ENCODE measurements at regions not wholly inside any gene's neighbourhood (a gene's known extent, or its start where the extent isn't known, plus 50 kb on each side); places are given as distances from the start of the nearest gene placed in this dataset.

DNA sequence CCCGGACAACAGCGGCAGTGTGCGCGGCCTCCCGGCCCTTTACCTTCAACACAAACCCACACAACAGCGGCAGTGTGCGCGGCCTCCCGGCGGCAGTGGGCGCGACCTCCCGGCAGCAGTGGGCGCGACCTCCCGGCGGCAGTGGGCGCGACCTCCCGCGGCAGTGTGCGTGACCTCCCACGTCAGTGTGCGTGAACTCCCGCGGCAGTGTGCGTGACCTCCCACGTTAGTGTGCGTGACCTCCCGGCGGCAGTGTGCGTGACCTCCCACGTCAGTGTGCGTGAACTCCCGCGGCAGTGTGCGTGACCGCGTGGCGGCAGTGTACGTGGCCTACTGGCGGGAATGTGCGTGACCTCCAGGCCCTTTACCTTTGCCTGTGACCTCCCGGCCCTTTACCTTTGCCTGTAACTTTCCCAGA is 576.6 kb upstream of the FRG1 start:
- peak overlapping the region in 2 of 7 experiments; percentile 14 to 20 for H3K4me3 ChIP-seq
- H3K27ac ChIP-seq, result no peak overlapping the region

DNA sequence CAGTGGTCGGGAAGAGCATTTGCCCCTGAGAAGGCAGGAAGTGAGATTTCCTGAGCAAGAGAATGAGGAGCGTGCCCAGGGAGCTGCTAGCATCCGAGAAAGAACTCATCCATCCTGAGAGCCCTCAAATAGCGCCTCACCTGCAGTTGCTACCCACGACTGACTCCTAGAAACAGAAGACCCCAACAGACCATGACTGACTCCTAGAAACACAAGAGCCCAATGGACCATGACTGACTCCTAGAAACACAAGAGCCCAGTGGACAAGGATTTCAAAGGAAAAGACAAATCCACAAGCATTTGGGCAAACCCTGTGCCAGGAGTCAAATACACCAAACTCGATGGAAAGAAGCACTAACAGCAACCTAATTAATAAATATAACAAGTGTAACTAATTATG is 575.2 kb upstream of the FRG1 start:
- no peak overlapping the region for H3K4me3 ChIP-seq
- H3K27ac ChIP-seq, result no peak overlapping the region

DNA sequence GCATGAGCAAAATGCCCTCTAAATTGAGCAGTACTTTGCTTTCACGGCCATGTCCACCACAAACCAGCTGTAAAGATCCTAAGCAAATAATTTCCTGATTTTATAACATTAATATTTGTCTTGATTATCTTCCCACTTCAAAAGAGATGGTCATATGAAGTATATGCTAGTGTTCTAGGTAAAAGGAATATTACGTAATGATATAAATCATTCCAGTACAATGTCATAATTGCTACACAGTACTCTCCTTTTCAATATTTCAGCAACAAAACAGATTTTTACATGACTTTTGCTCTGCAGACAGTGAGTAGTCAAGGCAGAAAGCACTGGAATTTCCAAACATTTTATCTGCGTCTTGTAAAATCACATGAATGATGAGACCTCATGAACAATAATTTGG is 572.8 kb upstream of the FRG1 start:
- H3K27ac ChIP-seq, result no peak overlapping the region
- no peak overlapping the region for H3K4me3 ChIP-seq

DNA sequence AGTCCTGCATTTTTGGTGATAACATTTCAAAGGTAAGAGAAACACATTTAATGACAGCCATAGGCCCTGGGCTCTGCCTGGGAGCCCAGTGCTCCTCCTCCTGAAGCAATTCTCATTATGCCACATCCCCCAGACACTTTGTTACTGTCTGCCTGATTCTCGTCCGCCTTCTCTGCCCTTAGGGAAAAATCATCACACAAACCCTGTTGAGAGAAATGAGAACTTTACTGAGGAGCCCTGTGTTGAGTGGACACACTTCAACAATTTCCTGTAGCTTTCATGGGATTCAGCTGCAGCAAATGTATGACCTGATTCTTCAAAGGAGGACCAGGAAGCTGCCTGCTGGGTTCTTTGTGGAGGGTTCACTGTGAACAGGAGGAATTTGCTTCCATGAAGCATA is 566.5 kb upstream of the FRG1 start:
- H3K4me3 ChIP-seq, result no peak overlapping the region
- H3K27ac ChIP-seq, result no peak overlapping the region

DNA sequence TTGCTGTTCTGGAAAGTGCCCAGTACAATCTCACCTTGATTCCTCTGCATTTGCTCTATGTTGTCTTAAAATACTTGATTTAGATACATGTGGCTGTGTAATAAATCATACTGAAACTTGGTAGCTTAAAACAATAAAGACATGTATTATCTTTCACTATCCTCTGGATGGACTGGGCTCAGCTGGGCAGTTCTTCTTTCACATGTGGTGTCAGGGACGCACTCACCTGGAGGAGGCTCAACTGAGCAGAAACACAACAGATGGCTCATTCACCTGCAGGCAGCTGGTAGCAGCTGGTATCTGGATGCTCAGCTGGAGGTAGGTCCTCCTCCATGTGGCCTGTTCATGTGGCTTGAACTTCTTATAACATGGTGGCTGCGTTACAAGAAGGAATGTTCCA is 563.8 kb upstream of the FRG1 start:
- no peak overlapping the region for H3K4me3 ChIP-seq
- H3K27ac ChIP-seq, result no peak overlapping the region

DNA sequence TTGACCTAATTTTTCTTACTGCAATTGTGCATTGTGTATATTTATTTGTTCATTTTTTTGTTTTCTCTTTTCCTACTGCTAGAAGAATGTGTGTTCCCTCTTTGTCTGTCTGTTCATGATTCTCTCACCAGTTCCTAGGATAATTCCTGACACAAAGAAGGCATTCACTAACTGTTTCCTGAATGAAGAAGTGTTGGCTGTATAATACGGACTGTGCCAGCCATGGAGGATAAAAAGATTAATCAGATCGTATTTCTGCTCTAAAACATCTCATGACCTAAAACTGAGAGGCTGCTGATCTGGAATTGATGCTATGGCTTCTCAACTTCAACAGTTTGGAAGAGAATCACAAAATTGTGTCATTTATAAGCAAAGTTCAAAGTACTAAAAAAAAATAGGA is 563.1 kb upstream of the FRG1 start:
- Histone ChIP-seq H3K27ac (no peak overlapping the region), H3K4me3 (no peak overlapping the region)

DNA sequence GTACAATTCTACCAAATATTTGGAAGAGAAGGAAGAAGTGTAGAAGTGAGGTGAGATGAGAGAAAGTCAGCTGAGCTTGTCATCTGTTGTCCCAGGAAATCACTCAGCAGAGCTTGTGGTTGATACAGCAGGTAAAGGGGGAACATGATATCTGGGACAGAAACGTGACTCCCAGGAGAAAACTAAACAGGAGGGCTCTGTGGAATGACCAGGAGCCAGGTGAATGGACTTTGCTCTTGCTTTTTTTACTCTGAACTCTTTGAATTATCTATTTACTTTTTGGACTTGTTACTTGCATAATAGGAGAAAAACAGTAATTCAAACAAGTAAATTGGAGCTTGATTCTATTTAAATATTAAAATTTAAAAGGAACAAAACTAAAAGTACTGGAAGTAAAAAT is 555.6 kb upstream of the FRG1 start:
- H3K4me3 ChIP-seq, result no peak overlapping the region
- no peak overlapping the region for H3K27ac ChIP-seq

DNA sequence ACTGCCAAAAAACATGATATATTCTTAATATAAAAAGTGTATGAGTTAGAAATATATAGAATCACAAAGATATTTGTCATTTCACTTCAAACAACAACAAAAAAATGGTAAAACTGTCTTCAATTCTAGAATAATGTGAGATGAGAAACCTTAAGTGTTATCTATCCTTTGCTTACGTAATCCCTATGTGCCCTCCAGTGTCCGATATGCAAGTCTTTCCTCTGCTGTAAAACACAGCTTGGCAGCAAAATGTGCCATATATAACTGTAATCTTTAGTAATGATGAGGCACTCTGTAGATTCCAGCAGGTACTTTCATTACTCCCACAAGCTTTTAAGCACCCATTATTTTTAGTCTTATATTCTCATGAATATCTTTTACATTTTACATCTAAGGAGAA is 555.1 kb upstream of the FRG1 start:
- H3K4me3 ChIP-seq, result no peak overlapping the region
- H3K27ac ChIP-seq, result no peak overlapping the region

DNA sequence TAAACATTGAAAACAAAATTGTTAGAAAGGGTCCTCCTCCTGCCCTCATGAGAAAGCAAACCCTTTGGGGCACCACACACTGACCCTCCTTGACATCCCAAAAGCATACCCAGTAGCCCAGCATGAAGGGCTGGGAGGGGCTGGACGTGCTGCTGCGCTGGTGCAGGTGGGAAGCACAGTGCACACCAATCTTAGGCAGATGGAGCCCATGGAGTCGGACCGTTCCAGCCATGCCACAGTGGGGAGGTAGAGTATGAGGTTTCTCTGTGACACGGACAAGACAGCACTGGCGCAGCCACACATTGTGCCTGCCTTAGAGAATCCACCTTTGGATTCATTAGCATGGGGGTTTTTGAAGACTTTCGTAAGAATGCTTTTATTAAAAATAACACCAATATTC is 544.2 kb upstream of the FRG1 start:
- Histone ChIP-seq H3K4me3 (no peak overlapping the region), H3K27ac (no peak overlapping the region)

DNA sequence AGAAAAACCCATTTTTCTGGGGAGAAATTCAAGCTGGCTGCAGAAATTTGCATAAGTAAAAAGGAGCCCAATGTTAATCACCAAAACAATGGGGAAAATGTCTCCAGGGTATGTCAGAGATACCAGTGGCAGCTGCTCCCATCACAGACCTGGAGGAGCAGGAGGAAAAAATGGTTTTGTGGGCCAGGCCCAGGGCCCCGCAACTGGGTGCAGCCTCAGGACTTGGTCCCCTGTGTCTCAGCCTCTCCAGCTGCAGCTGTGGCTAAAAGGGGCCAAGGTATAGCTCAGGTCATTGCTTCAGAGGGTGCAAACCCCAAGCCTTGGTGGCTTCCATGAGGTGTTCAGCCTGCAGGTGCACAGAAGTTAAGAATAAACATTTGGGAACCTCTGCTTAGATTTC is 536.4 kb upstream of the FRG1 start:
- no peak overlapping the region for H3K27ac ChIP-seq

DNA sequence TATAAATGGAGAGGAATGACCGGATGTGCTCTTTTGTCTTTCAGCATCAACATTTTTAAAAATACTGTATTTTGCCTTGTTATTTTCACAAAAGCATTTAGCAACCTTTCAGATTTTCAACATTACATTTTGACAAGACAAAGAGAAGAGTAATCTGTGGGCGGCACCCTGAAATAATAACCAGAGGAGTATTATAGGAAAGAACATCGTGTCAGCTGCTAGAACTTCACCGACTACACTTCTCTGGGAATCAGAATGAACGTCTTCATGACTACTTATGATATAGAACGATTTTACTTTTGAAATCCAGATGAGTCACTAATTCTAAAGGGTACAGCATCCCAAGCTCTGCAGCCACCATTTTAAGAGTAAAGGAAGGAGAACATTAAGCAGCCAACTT is 531.5 kb upstream of the FRG1 start:
- H3K27ac ChIP-seq, result no peak overlapping the region
- no peak overlapping the region for H3K4me3 ChIP-seq

More for the DNA sequence above, 536.4 kb upstream of the FRG1 start:
- no peak overlapping the region for H3K4me3 ChIP-seq

DNA sequence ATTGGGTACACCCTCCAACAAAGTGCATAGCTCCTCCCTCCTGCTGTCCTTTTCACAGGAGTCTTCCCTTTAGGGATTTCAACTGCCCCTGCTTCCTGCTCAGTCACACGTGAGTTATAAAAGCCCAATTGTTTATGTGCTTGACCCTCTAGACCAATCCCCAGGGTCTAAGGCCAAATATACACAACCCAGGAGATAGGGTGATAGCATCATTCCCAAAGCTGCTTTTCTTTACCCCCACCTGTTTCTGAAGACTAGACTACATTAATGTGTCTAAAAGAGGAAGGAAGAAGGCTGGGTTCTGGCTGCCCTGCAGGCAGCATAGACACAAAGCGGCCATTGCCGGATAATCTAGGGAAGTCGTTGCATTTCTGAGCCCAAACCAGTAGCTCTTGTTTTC is 526.7 kb upstream of the FRG1 start:
- Histone ChIP-seq H3K27ac (no peak overlapping the region), H3K4me3 (no peak overlapping the region)

DNA sequence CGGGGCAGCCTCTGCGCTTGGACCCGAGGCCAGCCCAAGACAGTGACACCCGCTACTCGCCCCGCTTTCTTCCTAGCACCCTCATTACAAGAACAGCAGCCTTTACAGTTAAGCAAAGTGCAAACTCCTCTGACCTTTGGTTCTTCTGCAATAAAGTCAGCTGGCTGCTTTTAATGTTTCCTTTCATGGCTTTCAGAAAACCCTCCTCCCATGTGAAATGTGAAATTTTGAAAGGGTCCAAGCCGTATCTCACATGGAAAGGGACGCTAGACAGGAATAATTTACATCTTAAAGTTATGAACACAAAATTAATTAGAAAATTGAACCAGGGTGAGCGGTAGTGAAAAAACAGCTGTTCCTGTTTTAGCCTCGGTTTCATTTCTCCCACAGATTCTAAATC is 520.1 kb upstream of the FRG1 start:
- H3K4me3 ChIP-seq, result no peak overlapping the region
- no peak overlapping the region for H3K27ac ChIP-seq

DNA sequence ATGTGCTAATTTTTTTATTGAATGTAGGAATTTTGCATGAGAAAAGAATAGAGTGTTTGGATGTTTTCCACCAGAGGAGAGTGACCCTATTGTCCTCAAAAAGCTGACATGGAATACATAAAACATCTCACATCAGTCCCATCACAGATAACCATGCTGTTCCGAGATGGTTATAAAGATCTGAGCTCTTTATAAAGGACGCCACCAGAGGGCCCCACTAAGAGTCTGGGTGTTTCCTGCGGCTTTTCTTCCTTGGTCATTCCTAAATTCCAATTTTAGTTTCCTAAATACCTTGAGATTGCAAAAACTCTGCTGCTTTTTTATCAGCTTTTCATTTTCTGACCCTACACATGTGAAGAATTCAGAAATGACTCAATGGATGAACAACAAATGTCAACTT is 504.5 kb upstream of the FRG1 start:
- Histone ChIP-seq H3K4me3 (no peak overlapping the region), H3K27ac (no peak overlapping the region)

DNA sequence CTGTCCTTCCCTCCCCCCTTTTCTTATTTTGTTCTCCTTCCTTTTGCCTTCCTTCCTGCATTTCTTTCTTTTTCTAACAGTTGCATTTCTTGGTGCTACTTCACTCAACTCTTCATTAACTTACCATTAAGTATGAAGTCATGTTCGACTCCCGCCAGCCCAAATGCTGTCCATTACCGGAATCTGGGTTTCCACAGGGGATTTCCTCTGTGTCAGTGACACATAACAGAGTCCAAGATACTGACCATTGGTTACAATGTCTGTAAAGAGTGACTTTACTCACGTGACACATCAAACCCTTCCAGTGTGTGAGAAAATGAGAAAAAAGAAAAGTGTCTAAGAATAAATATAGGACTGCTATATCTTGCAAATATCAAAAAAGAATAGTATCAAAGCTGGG is 500.0 kb upstream of the FRG1 start:
- H3K4me3 ChIP-seq, result no peak overlapping the region
- no peak overlapping the region for H3K27ac ChIP-seq

DNA sequence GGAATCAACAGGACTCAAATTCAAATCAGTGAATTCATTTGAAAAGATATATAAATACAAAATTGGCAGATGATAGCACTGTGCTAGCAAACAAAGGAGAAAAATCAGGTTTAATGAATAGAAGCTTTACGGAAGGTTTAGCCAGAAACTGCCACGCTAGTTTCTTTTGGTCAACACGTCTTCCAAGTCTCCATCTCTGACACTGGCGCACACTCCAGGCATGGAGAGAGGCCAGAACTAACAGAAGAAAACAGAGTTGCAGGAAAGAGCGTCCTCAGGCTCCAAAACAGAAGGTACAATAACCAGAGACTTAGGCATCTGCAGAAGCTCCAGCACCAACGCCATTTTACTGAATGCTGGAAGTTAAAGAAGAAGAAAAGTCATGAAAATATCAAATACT is 497.3 kb upstream of the FRG1 start:
- no peak overlapping the region for H3K27ac ChIP-seq

DNA sequence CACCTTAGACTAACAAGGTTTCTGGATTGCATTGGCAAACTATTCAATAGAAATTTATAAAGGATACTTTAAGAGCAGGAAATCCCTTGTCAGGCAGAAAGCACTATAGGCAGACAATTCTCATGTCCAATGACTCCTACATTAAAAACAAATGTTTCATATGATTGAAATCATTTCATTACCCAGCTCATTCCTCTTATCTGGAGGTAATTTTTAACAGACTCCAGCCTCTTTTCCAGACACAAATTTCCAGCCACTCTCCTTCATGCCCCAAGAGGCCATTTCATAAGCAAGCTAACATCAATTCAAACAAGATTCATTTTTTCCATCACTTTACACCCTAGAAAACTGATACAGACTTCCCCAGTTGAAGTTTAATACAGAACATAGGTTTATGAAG is 495.1 kb upstream of the FRG1 start:
- no peak overlapping the region for H3K4me3 ChIP-seq
- H3K27ac ChIP-seq, result no peak overlapping the region

More for the DNA sequence above, 497.3 kb upstream of the FRG1 start:
- H3K4me3 ChIP-seq, result no peak overlapping the region

DNA sequence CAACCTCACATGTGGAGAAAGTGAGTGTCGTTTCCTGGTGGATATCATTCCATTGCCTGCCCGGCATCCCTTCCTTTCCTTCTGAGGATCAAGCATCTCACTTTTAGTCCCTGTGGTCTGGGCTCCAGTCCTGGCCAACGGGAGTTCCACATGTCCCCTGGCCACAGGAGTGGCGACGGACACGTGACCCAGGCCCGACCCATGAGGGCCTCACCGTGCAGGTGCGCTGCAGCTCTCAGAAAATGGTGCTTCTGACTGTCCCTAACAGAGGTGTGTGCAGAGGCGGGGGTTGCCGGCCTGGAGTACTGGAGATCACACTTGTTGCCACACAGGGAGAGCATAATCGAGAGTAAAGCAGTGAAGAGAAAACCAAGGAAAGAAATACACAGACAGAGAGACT is 476.9 kb upstream of the FRG1 start:
- Histone ChIP-seq H3K27ac (no peak overlapping the region), H3K4me3 (no peak overlapping the region)

DNA sequence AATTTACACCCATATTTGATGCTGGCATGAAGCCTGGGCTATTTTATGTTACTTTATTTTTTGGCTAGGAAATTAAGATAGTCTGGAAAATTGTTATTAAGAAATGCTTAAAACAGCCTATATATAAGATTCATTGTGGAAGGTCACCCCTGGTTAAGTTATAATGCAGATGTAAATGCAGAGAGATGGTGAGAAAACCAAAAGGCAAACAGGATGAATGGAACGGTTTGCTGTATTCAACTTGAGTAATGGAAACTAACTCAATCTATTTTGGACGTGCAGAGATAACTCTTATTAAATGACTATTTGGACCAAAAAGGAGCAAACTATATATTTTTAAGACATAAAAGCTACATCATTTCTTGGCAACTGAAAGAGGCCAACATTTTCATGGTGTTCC is 446.3 kb upstream of the FRG1 start:
- Histone ChIP-seq H3K27ac (no peak overlapping the region), H3K4me3 (no peak overlapping the region)

DNA sequence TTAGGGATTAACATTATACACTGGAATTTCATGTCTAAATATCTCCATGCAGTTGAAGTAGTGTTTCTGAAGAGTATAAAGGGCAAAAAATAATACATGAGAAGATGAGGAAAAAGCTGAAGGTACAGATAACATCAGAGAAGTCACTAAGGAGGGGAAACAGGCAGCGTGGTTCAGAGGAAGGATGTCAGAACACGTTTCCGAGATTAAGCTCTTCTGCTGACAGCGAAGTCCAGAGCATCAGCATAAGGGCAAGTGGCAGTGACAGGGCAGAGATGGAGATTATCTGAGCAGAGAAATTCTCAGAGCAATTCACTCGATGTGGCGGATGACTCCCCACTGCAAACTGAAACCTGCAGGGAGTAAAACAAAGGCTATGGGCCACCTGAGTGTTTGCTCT is 443.2 kb upstream of the FRG1 start:
- Histone ChIP-seq H3K4me3 (no peak overlapping the region), H3K27ac (no peak overlapping the region)

DNA sequence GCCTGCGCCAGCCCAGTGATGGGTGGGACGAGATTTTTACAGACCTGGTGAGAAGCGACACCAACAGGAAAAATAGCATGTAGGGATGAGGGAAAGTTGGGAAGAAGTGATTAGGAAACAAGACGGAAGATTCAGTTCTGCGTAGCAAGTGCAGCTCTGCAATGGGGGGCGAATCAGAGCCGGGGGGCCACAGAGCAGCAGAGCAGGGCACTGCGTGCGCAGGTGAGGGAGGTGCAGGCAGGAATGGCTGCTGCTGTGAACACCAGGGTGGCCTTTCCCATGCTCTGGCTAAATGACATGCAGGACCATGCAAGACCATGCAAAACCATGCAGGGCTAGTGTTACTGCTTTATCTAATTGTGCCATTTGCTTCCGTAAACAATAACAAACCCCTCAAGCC is 442.7 kb upstream of the FRG1 start:
- Histone ChIP-seq H3K27ac (no peak overlapping the region), H3K4me3 (no peak overlapping the region)

DNA sequence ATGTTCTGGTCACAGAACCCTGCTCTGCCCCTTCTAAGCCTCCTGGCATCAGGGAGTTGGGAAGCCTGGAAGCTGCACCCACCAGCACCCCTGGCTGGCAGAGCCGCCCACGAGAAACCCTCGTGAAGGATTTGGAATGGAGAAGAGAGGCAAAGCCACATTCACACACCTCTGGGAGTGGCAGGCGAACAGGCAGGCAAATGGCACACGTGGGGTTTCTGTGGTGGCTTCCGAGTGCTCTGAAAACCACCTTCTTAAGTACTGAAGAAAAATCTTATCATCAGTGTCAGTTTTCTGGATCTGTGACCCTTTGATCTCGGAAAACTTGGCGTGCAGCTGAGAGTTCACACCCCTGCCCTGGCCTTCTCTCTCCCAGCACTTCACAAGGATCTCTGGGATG is 442.2 kb upstream of the FRG1 start:
- Histone ChIP-seq H3K27ac (no peak overlapping the region), H3K4me3 (no peak overlapping the region)

DNA sequence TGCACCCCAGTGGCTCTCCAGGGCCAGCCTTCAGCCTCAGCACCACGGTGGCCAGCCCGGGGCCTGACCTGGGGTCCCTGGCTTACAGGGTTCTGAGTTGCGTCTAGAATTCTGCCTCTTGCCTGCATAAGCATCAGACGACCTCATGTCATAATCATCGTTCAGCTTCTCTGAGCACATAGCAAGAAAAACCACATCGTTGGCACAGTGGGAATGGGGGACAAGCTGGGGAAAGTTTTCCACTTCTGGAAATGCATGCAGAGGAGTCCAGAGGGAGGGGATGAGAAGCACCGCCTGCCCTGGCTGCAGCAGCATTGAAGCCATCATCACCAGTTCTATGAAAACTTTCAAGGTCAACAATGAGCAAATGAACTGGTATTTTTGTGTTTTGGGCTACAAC is 441.0 kb upstream of the FRG1 start:
- H3K27ac ChIP-seq, result no peak overlapping the region

More for the DNA sequence above, 441.0 kb upstream of the FRG1 start:
- H3K4me3 ChIP-seq, result no peak overlapping the region

Measured in skin epidermis (tissue), 12 donors.